Kidney capillary endothelial cell (primary cell): ENCODE measurements at regions not wholly inside any gene's neighbourhood (a gene's known extent, or its start where the extent isn't known, plus 50 kb on each side); places are given as distances from the start of the nearest gene placed in this dataset.

Experiments
- DNase-seq: peaks from one replicate; pipeline ENCODE4 v3.0.0-alpha.2; 2018; ENCODE audit warnings: low spot score

- DNase-seq: no peak
These were observed 99.3 kb upstream of the LRATD1 start for GRCh38 chr2:14533131-14533757.

GRCh38 chr2:14535156-14535555 lies 97.4 kb upstream of the LRATD1 start:
- DNase-seq: no peak

- DNase-seq: no peak
These were observed 95.5 kb upstream of the LRATD1 start for GRCh38 chr2:14536976-14537375.

- DNase-seq: no peak
These were observed 92.5 kb upstream of the LRATD1 start for GRCh38 chr2:14540015-14540414.

GRCh38 chr2:14543284-14543683 lies 89.2 kb upstream of the LRATD1 start:
- DNase-seq: no peak

- DNase-seq: no peak
These were observed 88.3 kb upstream of the LRATD1 start for GRCh38 chr2:14544247-14544646.

- DNase-seq: no peak
These were observed 84.7 kb upstream of the LRATD1 start for GRCh38 chr2:14547830-14548229.

- DNase-seq: no peak
These were observed 81.9 kb upstream of the LRATD1 start for GRCh38 chr2:14550658-14551057.

- no peak for DNase-seq
These were observed 81.4 kb upstream of the LRATD1 start for GRCh38 chr2:14551069-14551468.

GRCh38 chr2:14552286-14552685 lies 80.2 kb upstream of the LRATD1 start:
- DNase-seq: no peak

GRCh38 chr2:14552818-14553217 lies 79.7 kb upstream of the LRATD1 start:
- no peak for DNase-seq

- DNase-seq: no peak
These were observed 77.5 kb upstream of the LRATD1 start for GRCh38 chr2:14554849-14555545.

- DNase-seq: no peak
These were observed 75.4 kb upstream of the LRATD1 start for GRCh38 chr2:14557111-14557510.

- no peak for DNase-seq
These were observed 74.6 kb upstream of the LRATD1 start for GRCh38 chr2:14557916-14558315.

- no peak for DNase-seq
These were observed 74.1 kb upstream of the LRATD1 start for GRCh38 chr2:14558335-14558919.

- no peak for DNase-seq
These were observed 71.8 kb upstream of the LRATD1 start for GRCh38 chr2:14560716-14561115.

- DNase-seq: no peak
These were observed 69.2 kb upstream of the LRATD1 start for GRCh38 chr2:14563324-14563723.

- DNase-seq: no peak
These were observed 66.9 kb upstream of the LRATD1 start for GRCh38 chr2:14565666-14566065.

GRCh38 chr2:14567561-14567960 lies 65.0 kb upstream of the LRATD1 start:
- peak; percentile 4 for DNase-seq

- peak; percentile 15 for DNase-seq
These were observed 63.2 kb upstream of the LRATD1 start for GRCh38 chr2:14569294-14569693.

GRCh38 chr2:14572633-14573032 lies 59.9 kb upstream of the LRATD1 start:
- DNase-seq: no peak

GRCh38 chr2:14577843-14578242 lies 54.7 kb upstream of the LRATD1 start:
- no peak for DNase-seq
